ENCODE measurements at regions not wholly inside any gene's neighbourhood (a gene's known extent, or its start where the extent isn't known, plus 50 kb on each side); places are given as distances from the start of the nearest gene placed in this dataset.

GRCh38 chr2:8424997-8425900 lies 256.6 kb upstream of the ID2 start:
- no peaks in the 10 kb centered on the region for H3K79me2 ChIP-seq (ENCODE audit: insufficient read depth, low read length)
- H3K56ac ChIP-seq (ENCODE audit: insufficient read length, low read depth, low read length) = no peak overlapping the region
- no peaks in the 10 kb centered on the region for H3K79me1 ChIP-seq (ENCODE audit: insufficient read depth, low read depth, low read length, poor library complexity, severe bottlenecking)
- H2BK5ac ChIP-seq (ENCODE audit: insufficient read length, low read length) = no peak overlapping the region
- no peak overlapping the region for H2AK5ac ChIP-seq (ENCODE audit: insufficient read length, low read length)
- no peaks in the 10 kb centered on the region for H4K20me1 ChIP-seq (ENCODE audit: control insufficient read depth, insufficient read depth, insufficient read length)
- no peak overlapping the region for H2BK120ac ChIP-seq (ENCODE audit: low read depth, low read length, poor library complexity, severe bottlenecking)
- H3K9me3 Mint-ChIP-seq = peaks cover 0 to 2% of the 10 kb centered on the region in 2 experiments; a peak in 1 of 5 replicates
- TF ChIP-seq CTCF (conservative IDR thresholded peaks at IDR 0.05) = no peak
- H3K4me1 Mint-ChIP-seq = peaks cover 6 to 9% of the 10 kb centered on the region in 2 experiments; a peak in 3 of 4 replicates
- H3K9me3 ChIP-seq (ENCODE audit: control insufficient read depth, low read depth, low read length) = no peaks in the 10 kb centered on the region
- H2BK15ac ChIP-seq (ENCODE audit: low read depth, low read length) = no peak overlapping the region
- no peak overlapping the region for H4K91ac ChIP-seq (ENCODE audit: insufficient read length, low read depth, low read length)
- H3K4ac ChIP-seq (ENCODE audit: low read depth, low read length) = no peak overlapping the region
- H2BK20ac ChIP-seq (ENCODE audit: low read depth, low read length, poor library complexity, severe bottlenecking) = no peak overlapping the region
- H2AFZ ChIP-seq (ENCODE audit: low read length) = no peak overlapping the region
- H3K27ac Mint-ChIP-seq = no peak overlapping the region
- no peak overlapping the region for H4K8ac ChIP-seq (replicated peaks; ENCODE audit: insufficient read length, low read depth, low read length)
- H2BK12ac ChIP-seq (ENCODE audit: insufficient read length, low read depth, low read length) = no peak overlapping the region
- peaks cover 0 to 8% (median 5%) of the 10 kb centered on the region in 3 experiments; a peak in 3 of 7 replicates for H3K36me3 Mint-ChIP-seq (ENCODE audit: insufficient read depth in 1 of 3, low read depth in 3 of 3)
- H3K9ac ChIP-seq (ENCODE audit: extremely low read depth, insufficient read length, low read length) = no peak overlapping the region
- no peak overlapping the region for H3K14ac ChIP-seq (ENCODE audit: insufficient read depth, low read length)
- DNase-seq = no peak
- no peaks in the 10 kb centered on the region for H3K4me1 ChIP-seq (ENCODE audit: insufficient read depth, low read length)
- H3K27me3 ChIP-seq (ENCODE audit: insufficient read depth, low read length) = no peaks in the 10 kb centered on the region
- H3K23me2 ChIP-seq (ENCODE audit: insufficient read length, low read depth, low read length, poor library complexity, severe bottlenecking) = no peaks in the 10 kb centered on the region
- H3K23ac ChIP-seq (ENCODE audit: insufficient read length, low read depth, low read length) = no peak overlapping the region
- H3K27me3 Mint-ChIP-seq (ENCODE audit: low read depth) = no peaks in the 10 kb centered on the region; the same call in 1 of the 2 replicates
- no peak overlapping the region for H3T11ph ChIP-seq (ENCODE audit: low read length)
- H3K27ac ChIP-seq (ENCODE audit: insufficient read length, low read depth, low read length) = no peak overlapping the region
- H3K18ac ChIP-seq (ENCODE audit: insufficient read length, low read depth, low read length) = no peak overlapping the region
- H3K4me3 Mint-ChIP-seq = no peak overlapping the region
- no peak overlapping the region for H3K4me2 ChIP-seq (ENCODE audit: insufficient read depth, insufficient read length, low read length)
- no CpG with 5 or more reads among the region's 26 CpGs for WGBS (ENCODE audit: extremely low coverage, insufficient read length, low lambda C conversion rate)
- H4K5ac ChIP-seq (ENCODE audit: insufficient read length, low read depth, low read length) = no peak overlapping the region

Measured in H9 (cell line).